ENCODE measurements at regions not wholly inside any gene's neighbourhood (a gene's known extent, or its start where the extent isn't known, plus 50 kb on each side); places are given as distances from the start of the nearest gene placed in this dataset.

- ChIA-PET CTCF (no interaction called here), POLR2A (no interaction called here)
- Histone ChIP-seq H3K27ac (ENCODE audit: low read depth, low read length) (no peak overlapping the region), H3K36me3 (ENCODE audit: insufficient read depth, low read length) (no peaks in the 10 kb centered on the region), H3K27me3 (ENCODE audit: insufficient read depth, low read length, poor library complexity, severe bottlenecking) (no peaks in the 10 kb centered on the region), H3K9me3 (ENCODE audit: low read length) (no peaks in the 10 kb centered on the region), H3K4me1 (ENCODE audit: insufficient read depth, low read length) (no peaks in the 10 kb centered on the region), H3K4me3 (ENCODE audit: low read length) (no peak overlapping the region)
- peaks cover 0 to 5% (median 0%) of the 10 kb centered on the region in 5 donors for H3K9me3 Mint-ChIP-seq
- H3K4me3 Mint-ChIP-seq = no peak overlapping the region
- H3K27ac Mint-ChIP-seq = no peak overlapping the region
- no peak for DNase-seq
- H3K36me3 Mint-ChIP-seq = no peaks in the 10 kb centered on the region
- H3K4me1 Mint-ChIP-seq = no peaks in the 10 kb centered on the region
- no peaks in the 10 kb centered on the region for H3K27me3 Mint-ChIP-seq
Measured at GRCh38 chr4:115668396-115668795, 555.0 kb upstream of the NDST4 start.

GRCh38 chr4:115664285-115664684 is 550.9 kb upstream of the NDST4 start:
- no peaks in the 10 kb centered on the region for H3K27me3 Mint-ChIP-seq

GRCh38 chr4:115660465-115660864 is 547.0 kb upstream of the NDST4 start:
- H3K27ac ChIP-seq (ENCODE audit: low read depth, low read length) = no peak overlapping the region
- Mint-ChIP-seq H3K9me3 (no peaks in the 10 kb centered on the region), H3K36me3 (no peaks in the 10 kb centered on the region), H3K27ac (no peak overlapping the region), H3K27me3 (no peaks in the 10 kb centered on the region), H3K4me3 (no peak overlapping the region), H3K4me1 (no peaks in the 10 kb centered on the region)
- ChIA-PET POLR2A (no interaction called here), CTCF (no interaction called here)
- H3K36me3 ChIP-seq (ENCODE audit: insufficient read depth, low read length) = no peaks in the 10 kb centered on the region
- H3K4me3 ChIP-seq (ENCODE audit: low read length) = no peak overlapping the region
- no peaks in the 10 kb centered on the region for H3K4me1 ChIP-seq (ENCODE audit: insufficient read depth, low read length)
- no peaks in the 10 kb centered on the region for H3K27me3 ChIP-seq (ENCODE audit: insufficient read depth, low read length, poor library complexity, severe bottlenecking)
- DNase-seq = no peak
- no peaks in the 10 kb centered on the region for H3K9me3 ChIP-seq (ENCODE audit: low read length)

More at GRCh38 chr4:115664285-115664684, 550.9 kb upstream of the NDST4 start:
- Histone ChIP-seq H3K27me3 (ENCODE audit: insufficient read depth, low read length, poor library complexity, severe bottlenecking) (no peaks in the 10 kb centered on the region), H3K9me3 (ENCODE audit: low read length) (no peaks in the 10 kb centered on the region), H3K36me3 (ENCODE audit: insufficient read depth, low read length) (no peaks in the 10 kb centered on the region), H3K27ac (ENCODE audit: low read depth, low read length) (no peak overlapping the region), H3K4me1 (ENCODE audit: insufficient read depth, low read length) (no peaks in the 10 kb centered on the region), H3K4me3 (ENCODE audit: low read length) (no peak overlapping the region)
- no peak for DNase-seq
- Mint-ChIP-seq H3K9me3 (peaks cover 0 to 5% (median 0%) of the 10 kb centered on the region in 5 donors), H3K36me3 (no peaks in the 10 kb centered on the region), H3K27ac (no peak overlapping the region), H3K4me3 (no peak overlapping the region), H3K4me1 (no peaks in the 10 kb centered on the region)
- ChIA-PET CTCF (no interaction called here), POLR2A (no interaction called here)

GRCh38 chr4:115657991-115658650 is 544.7 kb upstream of the NDST4 start:
- no peak overlapping the region for H3K4me3 ChIP-seq (ENCODE audit: low read length)
- H3K27me3 ChIP-seq (ENCODE audit: insufficient read depth, low read length, poor library complexity, severe bottlenecking) = no peaks in the 10 kb centered on the region
- ChIA-PET POLR2A (no interaction called here), CTCF (no interaction called here)
- H3K27ac Mint-ChIP-seq = no peak overlapping the region
- no peaks in the 10 kb centered on the region for H3K36me3 ChIP-seq (ENCODE audit: insufficient read depth, low read length)
- H3K9me3 ChIP-seq (ENCODE audit: low read length) = no peaks in the 10 kb centered on the region
- peaks cover 0 to 8% (median 0%) of the 10 kb centered on the region in 5 donors for H3K9me3 Mint-ChIP-seq
- no peak overlapping the region for H3K27ac ChIP-seq (ENCODE audit: low read depth, low read length)
- no peaks in the 10 kb centered on the region for H3K4me1 Mint-ChIP-seq
- no peak for DNase-seq
- no peaks in the 10 kb centered on the region for H3K36me3 Mint-ChIP-seq
- H3K4me3 Mint-ChIP-seq = no peak overlapping the region
- no peaks in the 10 kb centered on the region for H3K27me3 Mint-ChIP-seq
- no peaks in the 10 kb centered on the region for H3K4me1 ChIP-seq (ENCODE audit: insufficient read depth, low read length)

- POLR2A ChIA-PET = no interaction called here
Measured at GRCh38 chr4:115655626-115656025, 542.2 kb upstream of the NDST4 start.

GRCh38 chr4:115648786-115649185 is 535.4 kb upstream of the NDST4 start:
- no peak overlapping the region for H3K27ac ChIP-seq (ENCODE audit: low read depth, low read length)
- H3K27me3 Mint-ChIP-seq = no peaks in the 10 kb centered on the region
- CTCF ChIA-PET = no interaction called here
- no peak overlapping the region for H3K4me3 Mint-ChIP-seq
- no peak for DNase-seq
- H3K36me3 Mint-ChIP-seq = no peaks in the 10 kb centered on the region
- no peak overlapping the region for H3K27ac Mint-ChIP-seq
- POLR2A ChIA-PET = no interaction called here
- no peaks in the 10 kb centered on the region for H3K4me1 Mint-ChIP-seq
- no peak overlapping the region for H3K4me3 ChIP-seq (ENCODE audit: low read length)
- H3K36me3 ChIP-seq (ENCODE audit: insufficient read depth, low read length) = no peaks in the 10 kb centered on the region
- peaks cover 0 to 6% (median 0%) of the 10 kb centered on the region in 5 donors for H3K9me3 Mint-ChIP-seq
- no peaks in the 10 kb centered on the region for H3K27me3 ChIP-seq (ENCODE audit: insufficient read depth, low read length, poor library complexity, severe bottlenecking)
- H3K4me1 ChIP-seq (ENCODE audit: insufficient read depth, low read length) = no peaks in the 10 kb centered on the region
- H3K9me3 ChIP-seq (ENCODE audit: low read length) = no peaks in the 10 kb centered on the region

More at GRCh38 chr4:115655626-115656025, 542.2 kb upstream of the NDST4 start:
- no peaks in the 10 kb centered on the region for H3K36me3 ChIP-seq (ENCODE audit: insufficient read depth, low read length)
- Mint-ChIP-seq H3K36me3 (no peaks in the 10 kb centered on the region), H3K9me3 (peaks cover 0 to 10% (median 0%) of the 10 kb centered on the region in 5 donors), H3K27me3 (no peaks in the 10 kb centered on the region), H3K4me3 (no peak overlapping the region), H3K4me1 (no peaks in the 10 kb centered on the region), H3K27ac (no peak overlapping the region)
- H3K9me3 ChIP-seq (ENCODE audit: low read length) = no peaks in the 10 kb centered on the region
- CTCF ChIA-PET = no interaction called here
- DNase-seq = no peak
- no peak overlapping the region for H3K4me3 ChIP-seq (ENCODE audit: low read length)
- no peaks in the 10 kb centered on the region for H3K27me3 ChIP-seq (ENCODE audit: insufficient read depth, low read length, poor library complexity, severe bottlenecking)
- H3K4me1 ChIP-seq (ENCODE audit: insufficient read depth, low read length) = no peaks in the 10 kb centered on the region
- H3K27ac ChIP-seq (ENCODE audit: low read depth, low read length) = no peak overlapping the region

GRCh38 chr4:115629270-115629669 is 515.9 kb upstream of the NDST4 start:
- POLR2A ChIA-PET = no interaction called here
- no peak overlapping the region for H3K4me3 Mint-ChIP-seq
- H3K4me3 ChIP-seq (ENCODE audit: low read length) = no peak overlapping the region

GRCh38 chr4:115609631-115610030 is 496.2 kb upstream of the NDST4 start:
- no peak overlapping the region for H3K27ac ChIP-seq (ENCODE audit: low read depth, low read length)
- ChIA-PET POLR2A (no interaction called here), CTCF (no interaction called here)
- Mint-ChIP-seq H3K4me1 (no peaks in the 10 kb centered on the region), H3K36me3 (no peaks in the 10 kb centered on the region), H3K9me3 (no peaks in the 10 kb centered on the region), H3K4me3 (no peak overlapping the region), H3K27me3 (no peaks in the 10 kb centered on the region), H3K27ac (no peak overlapping the region)
- no peak for DNase-seq
- no peaks in the 10 kb centered on the region for H3K9me3 ChIP-seq (ENCODE audit: low read length)
- H3K27me3 ChIP-seq (ENCODE audit: insufficient read depth, low read length, poor library complexity, severe bottlenecking) = no peaks in the 10 kb centered on the region
- H3K4me3 ChIP-seq (ENCODE audit: low read length) = no peak overlapping the region
- H3K36me3 ChIP-seq (ENCODE audit: insufficient read depth, low read length) = no peaks in the 10 kb centered on the region
- H3K4me1 ChIP-seq (ENCODE audit: insufficient read depth, low read length) = no peaks in the 10 kb centered on the region

More at GRCh38 chr4:115629270-115629669, 515.9 kb upstream of the NDST4 start:
- Histone ChIP-seq H3K9me3 (ENCODE audit: low read length) (no peaks in the 10 kb centered on the region), H3K4me1 (ENCODE audit: insufficient read depth, low read length) (no peaks in the 10 kb centered on the region), H3K27me3 (ENCODE audit: insufficient read depth, low read length, poor library complexity, severe bottlenecking) (no peaks in the 10 kb centered on the region), H3K27ac (ENCODE audit: low read depth, low read length) (no peak overlapping the region), H3K36me3 (ENCODE audit: insufficient read depth, low read length) (no peaks in the 10 kb centered on the region)
- DNase-seq = no peak
- H3K4me1 Mint-ChIP-seq = no peaks in the 10 kb centered on the region
- H3K9me3 Mint-ChIP-seq = peaks cover 0 to 9% (median 0%) of the 10 kb centered on the region in 5 donors
- H3K27ac Mint-ChIP-seq = no peak overlapping the region
- H3K36me3 Mint-ChIP-seq = no peaks in the 10 kb centered on the region
- no peaks in the 10 kb centered on the region for H3K27me3 Mint-ChIP-seq
- CTCF ChIA-PET = no interaction called here
